GM18517 (cell line): ENCODE measurements at regions not wholly inside any gene's neighbourhood (a gene's known extent, or its start where the extent isn't known, plus 50 kb on each side); places are given as distances from the start of the nearest gene placed in this dataset.

Source experiments
- ATAC-seq: cut with Tn5 transposase; IDR thresholded peaks from one replicate; pipeline ENCODE4 v1.9.1; 2021; ENCODE audit warnings: mild to moderate bottlenecking, moderate library complexity; ENCODE audit not compliant: unreplicated experiment

DNA sequence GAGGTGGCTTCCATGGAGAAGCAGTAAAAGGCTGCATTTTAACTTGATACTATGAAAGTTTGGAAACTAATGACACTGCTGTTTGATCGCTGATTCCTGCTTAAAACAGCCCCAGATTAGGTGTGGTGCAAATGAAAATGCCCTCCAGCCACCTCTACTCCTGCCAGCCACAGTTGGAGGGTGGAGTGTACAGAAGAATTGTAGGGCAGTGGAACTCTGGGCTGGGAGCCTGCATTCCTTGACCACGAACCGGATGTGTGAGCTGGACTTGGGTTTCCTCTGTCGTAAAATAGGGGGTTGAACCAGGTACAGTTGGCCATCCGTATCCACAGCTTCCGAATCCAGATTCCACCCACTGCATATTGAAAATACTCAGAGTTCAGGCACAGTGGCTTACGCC is 84.6 kb upstream of the RFX8 start:
- ATAC-seq, result no peak

DNA sequence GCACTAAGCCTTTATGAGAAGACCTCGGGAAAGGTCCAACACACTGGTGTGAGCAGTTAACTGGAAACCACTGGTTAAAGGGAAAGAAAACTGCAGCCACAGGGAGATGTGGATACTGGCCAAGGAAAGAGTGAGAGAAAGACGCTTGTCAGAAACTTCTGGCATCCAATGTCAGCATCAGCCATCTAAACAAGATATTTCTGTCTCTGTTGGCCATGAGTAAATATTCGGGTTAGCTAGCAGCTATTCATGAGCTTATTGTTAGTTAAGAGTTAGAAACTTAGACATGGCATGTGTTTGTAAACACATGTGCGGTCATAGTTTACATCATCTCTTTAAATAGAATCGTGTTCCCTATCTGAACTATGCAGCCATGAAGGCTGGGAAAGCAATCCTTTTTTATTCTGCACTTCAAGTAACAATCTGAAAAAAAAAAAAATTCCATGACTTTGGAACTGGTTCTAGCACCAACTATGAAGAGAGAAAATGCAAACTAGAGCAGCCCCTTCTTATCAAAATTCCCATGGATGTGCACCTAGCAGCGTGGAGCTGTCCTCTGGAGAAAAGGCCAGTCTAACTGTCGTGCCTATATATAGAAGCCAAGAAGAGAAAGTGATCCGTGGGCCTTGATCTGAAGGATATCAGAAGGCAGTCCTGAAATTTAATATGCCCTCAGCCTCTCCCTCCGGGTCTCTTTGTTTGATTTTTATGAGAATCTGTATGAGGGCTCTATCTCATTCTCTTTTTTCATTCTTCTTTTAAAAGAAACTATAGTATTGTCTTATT is 84.0 kb upstream of the RFX8 start:
- ATAC-seq, result no peak

DNA sequence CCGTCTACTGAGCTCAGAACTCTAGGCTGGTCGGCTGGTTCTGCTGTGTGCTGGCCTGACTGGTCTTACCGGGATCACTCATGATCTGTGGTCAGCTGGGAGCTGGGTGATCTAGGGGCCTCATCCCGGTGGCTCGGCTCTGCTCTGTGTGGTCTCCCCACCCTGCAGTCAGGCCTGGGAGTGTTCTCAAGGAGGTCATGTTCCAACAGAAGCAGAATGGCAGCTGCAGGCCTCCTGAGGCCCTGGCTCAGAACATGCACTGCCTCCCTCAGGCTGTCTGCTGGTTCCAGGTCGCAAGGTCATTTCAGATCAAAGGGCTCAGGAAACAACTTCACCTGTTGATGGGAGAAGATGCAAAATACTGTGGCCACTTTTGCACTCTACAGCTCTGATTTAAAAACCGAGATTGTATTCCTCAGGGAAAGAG is 81.1 kb upstream of the RFX8 start:
- no peak for ATAC-seq

DNA sequence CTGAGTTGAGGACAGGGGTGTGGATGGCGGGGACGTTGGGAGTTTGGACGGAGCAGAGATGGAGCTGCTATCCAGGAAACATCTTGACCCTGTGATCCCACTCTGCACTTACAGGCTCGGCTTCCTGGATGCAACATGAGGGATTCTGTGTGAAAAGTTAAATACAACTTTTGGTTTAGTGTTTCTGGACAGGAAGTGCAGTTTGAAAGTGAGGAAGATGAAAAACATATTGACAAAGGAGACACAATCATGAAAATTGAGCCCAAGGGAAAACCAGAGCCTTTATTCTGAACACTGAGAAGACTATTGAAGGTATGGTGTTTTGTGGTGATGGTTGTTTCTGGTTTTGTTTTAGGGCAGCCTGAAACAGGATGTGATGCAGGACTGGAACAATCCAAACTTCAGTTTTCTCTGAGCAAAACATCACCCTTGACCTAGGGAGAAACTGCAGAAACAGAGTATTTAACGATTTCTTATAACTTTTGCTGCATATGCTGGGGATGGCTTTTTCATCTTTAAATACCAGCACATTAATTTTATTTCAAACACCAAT is 76.5 kb upstream of the RFX8 start:
- no peak for ATAC-seq

DNA sequence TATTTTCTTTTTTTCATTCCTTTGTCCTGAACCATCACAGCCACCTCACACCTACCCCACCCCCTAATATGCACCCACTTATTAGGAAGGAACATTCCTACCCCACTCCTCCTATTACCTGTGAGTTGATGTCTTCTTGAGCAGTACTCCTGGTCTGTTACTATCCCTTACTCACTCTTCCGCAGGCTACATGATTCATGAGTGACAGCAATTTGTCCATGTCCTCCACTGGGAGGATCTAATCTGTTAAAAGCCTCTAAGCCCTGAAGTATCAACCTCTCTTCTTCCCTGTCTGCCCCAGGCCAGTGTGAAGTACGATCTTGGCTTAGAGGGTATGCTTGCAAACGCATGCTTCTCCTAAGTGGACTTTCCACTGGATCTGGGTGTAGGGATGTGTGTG is 75.6 kb upstream of the RFX8 start:
- no peak for ATAC-seq

DNA sequence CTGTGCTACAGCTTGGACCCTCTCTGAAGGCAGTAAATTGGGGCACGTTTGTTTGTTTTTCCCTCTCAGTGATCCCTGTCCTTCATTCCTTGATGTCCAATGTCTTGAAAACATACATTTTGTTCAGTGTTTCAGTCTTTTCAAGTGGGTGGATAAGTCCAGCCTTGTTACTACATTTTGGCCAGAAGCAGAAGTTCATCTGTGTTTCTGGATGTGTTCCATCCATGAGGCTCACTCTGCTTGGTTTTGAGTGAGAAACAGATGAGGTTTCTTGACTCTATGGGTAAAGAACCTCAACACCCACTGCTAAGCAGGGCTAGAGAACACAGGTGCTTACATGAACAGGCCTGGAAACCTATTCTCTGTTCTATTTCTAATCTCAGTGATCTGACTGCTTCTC is 74.5 kb upstream of the RFX8 start:
- ATAC-seq, result no peak

DNA sequence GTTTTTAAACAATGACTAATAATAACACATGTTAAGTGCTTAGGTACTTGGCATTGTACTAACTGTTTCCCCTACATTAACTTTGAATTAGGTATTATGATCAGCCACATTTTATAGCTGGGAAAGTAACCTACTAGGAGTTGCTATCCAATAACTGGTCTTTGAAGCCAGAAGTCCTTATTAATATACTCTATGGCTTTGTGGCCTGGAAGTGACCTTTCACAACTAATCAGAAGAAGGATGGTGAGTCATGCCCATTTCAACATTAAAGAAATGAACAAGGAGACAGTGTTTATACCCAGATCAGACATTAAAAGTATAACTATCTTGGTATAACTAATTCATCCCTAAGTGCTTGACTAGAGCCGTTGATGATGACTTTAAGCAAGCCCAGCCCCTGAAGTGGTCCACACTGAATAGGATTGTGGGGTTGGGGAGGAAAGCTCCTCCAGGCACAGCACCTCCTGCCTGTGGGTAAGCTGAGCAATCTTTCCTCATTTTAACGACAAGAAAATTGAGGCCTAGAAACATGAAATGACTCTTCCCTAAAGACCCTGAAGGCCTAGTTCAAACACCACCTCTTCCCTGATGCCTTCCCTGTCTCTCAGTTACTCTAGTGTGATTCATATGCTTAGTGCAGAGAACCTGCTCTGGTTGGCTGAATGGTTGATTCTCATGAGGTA is 71.6 kb upstream of the RFX8 start:
- no peak for ATAC-seq

DNA sequence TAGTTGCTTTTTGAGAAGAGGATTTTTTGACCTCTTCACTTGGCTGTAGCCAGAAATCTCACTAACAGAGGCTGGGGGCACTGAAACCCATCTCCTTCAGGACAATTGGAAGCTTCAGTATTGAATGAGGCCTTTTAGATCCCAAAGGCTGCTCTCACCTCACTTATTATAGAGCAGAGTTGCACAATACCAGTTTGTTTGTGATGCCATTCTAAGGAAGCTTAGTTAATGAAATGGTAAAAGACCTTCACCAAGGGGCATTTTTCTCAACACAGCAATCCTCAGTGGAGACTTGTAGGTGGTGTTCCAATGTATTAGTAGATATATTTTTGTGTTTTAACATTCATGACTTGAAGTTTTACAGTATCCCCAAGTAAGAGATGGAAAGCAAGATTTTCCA is 71.0 kb upstream of the RFX8 start:
- no peak for ATAC-seq

DNA sequence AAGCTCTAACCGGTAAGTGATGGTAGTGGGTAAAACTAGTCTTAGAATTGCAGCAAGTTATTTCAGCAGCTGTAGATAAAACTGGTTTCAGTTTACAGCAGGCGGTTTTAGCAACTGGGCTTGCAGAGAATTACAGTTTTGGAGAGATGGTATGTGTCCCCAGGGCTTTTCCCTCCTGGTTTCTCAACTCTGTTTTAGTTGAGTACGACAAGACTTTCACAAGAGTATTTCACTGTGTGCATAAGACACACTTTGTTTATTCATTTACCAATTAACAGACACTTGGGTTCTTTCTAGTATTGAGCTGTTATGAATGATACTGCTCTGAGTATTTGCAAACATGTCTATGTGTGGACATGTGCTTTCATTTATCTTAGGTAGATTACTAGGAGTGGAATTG is 65.6 kb upstream of the RFX8 start:
- ATAC-seq, result no peak

DNA sequence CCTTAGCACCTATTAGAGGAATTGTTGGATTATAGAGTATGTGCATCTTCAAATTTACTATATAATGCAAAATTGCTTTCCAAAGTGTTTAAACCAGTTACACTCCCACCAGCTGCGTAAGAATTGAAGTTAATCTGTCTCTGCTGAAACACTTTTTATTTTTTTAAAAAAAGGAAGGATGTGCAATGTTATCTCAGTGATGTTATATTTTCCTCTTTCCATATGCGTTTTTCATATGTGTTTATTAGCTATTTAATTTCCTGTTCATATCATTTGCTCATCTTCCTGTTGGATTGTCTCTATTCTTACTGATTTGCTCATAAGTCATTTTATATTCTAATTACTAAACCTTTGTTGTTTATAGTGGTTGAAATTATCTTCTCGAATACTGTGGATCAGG is 63.2 kb upstream of the RFX8 start:
- no peak for ATAC-seq

DNA sequence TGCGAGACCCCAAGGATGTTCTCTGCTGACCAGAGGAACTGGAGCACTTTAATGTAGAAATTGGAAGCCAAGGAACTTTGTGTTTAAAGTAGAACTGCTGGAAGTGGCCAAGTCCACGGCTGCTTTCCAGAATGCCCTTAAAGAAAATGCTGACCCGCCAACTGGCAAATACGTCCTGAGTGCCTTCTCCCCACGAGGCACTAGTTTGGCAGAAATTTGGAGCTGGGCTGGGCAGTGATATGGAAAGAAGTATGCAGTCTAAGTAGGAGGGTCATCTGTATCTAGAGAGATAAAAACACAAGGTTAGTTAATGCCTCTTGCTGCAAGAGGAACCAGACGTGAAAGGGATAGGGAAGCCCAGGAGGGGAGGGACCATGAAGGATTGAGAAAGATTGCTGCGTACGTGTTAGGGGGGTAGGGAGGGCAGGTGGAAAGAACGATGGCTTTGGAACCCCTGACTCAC is 59.3 kb upstream of the RFX8 start:
- ATAC-seq, result no peak

DNA sequence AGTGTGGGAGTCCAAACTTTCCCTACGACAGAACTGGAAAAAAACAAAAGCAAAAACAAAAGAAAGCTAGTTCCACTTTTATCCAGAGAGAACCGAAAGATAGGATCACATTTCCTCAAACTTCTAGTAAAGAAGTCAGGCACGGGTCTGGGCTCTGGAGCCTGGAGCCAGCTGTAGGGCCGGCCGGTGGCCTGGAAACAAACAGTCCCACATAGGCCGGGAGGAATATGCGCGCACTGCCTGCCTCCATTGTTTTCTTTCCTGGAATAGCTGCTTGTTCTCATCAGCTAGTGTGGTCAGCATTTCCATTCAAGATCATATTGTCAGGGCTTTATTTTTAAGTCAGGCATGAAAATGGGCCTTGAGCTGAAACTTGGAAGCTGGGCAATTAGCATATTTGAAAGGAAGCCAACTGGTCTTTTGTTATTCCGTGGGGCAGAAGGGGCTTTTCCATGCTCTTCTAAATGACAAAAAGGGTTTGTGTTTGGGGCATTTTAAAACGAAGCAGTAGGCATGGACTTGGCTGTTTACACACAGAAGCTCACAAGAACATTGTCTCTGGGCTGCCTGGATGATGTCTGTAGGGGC is 58.7 kb upstream of the RFX8 start:
- no peak for ATAC-seq

DNA sequence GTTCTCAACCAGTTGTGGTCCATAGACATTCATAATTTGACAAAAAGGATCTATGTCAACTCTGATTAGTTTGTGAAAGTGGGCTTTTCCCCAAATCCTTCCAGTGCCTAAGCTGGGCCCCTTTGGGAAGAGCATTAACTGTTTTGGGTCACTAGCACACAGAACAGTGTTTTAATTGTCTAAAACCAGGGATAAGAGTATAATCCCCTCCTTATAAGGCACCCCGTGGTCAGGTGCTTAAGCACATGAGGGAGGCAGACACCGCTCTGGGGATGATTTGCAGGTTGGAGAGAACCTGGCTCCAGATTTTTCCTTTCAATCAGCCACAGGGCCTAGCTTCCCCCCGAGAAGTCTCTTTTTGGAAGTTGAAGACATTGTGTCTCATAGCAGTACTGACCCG is 53.6 kb upstream of the RFX8 start:
- no peak for ATAC-seq

DNA sequence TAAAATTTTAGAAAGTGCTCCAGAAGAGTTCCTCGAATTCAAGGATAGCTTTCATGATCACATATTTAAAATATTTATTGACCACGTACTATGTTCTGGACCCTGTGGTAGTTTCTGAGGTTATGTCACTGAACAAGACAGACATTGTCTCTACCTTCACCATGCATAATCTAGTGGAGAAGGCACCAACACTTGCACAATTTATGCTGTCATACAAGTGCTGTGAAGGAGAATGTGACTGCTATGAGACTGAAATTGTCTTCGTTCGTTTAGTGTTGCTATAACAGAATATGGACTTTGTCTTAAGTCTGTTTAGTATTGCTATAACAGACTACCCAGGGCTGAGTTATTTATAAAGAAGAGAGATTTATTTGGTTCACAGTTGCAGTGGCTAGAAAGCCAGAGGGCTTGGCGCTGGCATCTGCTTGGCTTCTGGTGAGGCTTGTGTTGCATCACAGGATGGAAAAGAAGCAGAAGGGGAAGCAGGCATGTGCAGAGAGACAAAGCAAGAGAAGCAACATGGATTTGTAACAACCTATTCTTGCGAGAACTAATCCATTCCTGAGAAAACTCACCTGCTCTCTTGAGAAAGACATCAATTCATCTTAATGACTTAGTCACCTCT is 50.0 kb upstream of the RFX8 start:
- ATAC-seq, result no peak
